ENCODE measurements at regions not wholly inside any gene's neighbourhood (a gene's known extent, or its start where the extent isn't known, plus 50 kb on each side); places are given as distances from the start of the nearest gene placed in this dataset.

GRCh38 chr1:178576841-178577240 is 63.9 kb downstream of the TEX35 start:
- no peaks in the 10 kb centered on the region for H3K27me3 ChIP-seq (ENCODE audit: control insufficient read depth in 2 of 2, insufficient read depth in 2 of 2, low read length in 2 of 2)
- no peaks in the 10 kb centered on the region for H3K79me2 ChIP-seq (ENCODE audit: insufficient read depth, low read length)
- H3K4me1 ChIP-seq (ENCODE audit: control insufficient read depth in 1 of 2, insufficient read depth in 2 of 2, low read length in 2 of 2), result no peaks in the 10 kb centered on the region
- H3K4me3 ChIP-seq (replicated peaks in 1 of 3; ENCODE audit: low read depth in 2 of 3, low read length in 3 of 3), result no peak overlapping the region
- no CpG with 5 or more reads among the region's 6 CpGs for WGBS (ENCODE audit: insufficient coverage)
- TF ChIP-seq CTCF (IDR thresholded peaks at IDR 0.05), result no peak
- H3K4me1 Mint-ChIP-seq, result no peaks in the 10 kb centered on the region
- peaks cover 0 to 3% (median 2%) of the 10 kb centered on the region in 3 donors for H3K27me3 Mint-ChIP-seq (ENCODE audit: low read depth in 3 of 3)
- H3K4me2 ChIP-seq (replicated peaks; ENCODE audit: extremely low read depth, low read length, poor library complexity, severe bottlenecking), result no peak overlapping the region
- no peak overlapping the region for H3K27ac ChIP-seq (ENCODE audit: low read depth in 1 of 2, low read length in 2 of 2)
- no peaks in the 10 kb centered on the region for H3K36me3 Mint-ChIP-seq
- H3K9me3 ChIP-seq (replicated peaks in 1 of 2; ENCODE audit: control insufficient read depth in 1 of 2, insufficient read depth in 1 of 2, low read length in 2 of 2), result no peaks in the 10 kb centered on the region
- intact Hi-C loops (cut with micrococcal nuclease), result no loop called here
- no peak overlapping the region for H3K27ac Mint-ChIP-seq
- H3K9me3 Mint-ChIP-seq, result no peaks in the 10 kb centered on the region
- H4K20me1 ChIP-seq (ENCODE audit: insufficient read depth, low read length), result no peaks in the 10 kb centered on the region
- no peaks in the 10 kb centered on the region for H3K36me3 ChIP-seq (replicated peaks in 1 of 2; ENCODE audit: control insufficient read depth in 1 of 2, insufficient read depth in 2 of 2, low read length in 2 of 2)
- H2AFZ ChIP-seq (ENCODE audit: insufficient read depth, low read depth, low read length, poor library complexity, severe bottlenecking), result no peak overlapping the region
- DNase-seq, result no peak
- H3K9ac ChIP-seq (ENCODE audit: insufficient read depth, low read length, poor library complexity, severe bottlenecking), result no peak overlapping the region
- H3K4me3 Mint-ChIP-seq, result no peak overlapping the region

- no peaks in the 10 kb centered on the region for H3K4me1 Mint-ChIP-seq
- no peak for TF ChIP-seq CTCF (IDR thresholded peaks at IDR 0.05)
- no peak overlapping the region for H3K27ac ChIP-seq (ENCODE audit: low read depth in 1 of 2, low read length in 2 of 2)
- intact Hi-C loops (cut with micrococcal nuclease), result no loop called here
- no peak for DNase-seq
- no peak overlapping the region for H2AFZ ChIP-seq (ENCODE audit: insufficient read depth, low read depth, low read length, poor library complexity, severe bottlenecking)
- H3K27me3 Mint-ChIP-seq (ENCODE audit: low read depth in 3 of 3), result peaks cover 0 to 3% (median 2%) of the 10 kb centered on the region in 3 donors
- no peaks in the 10 kb centered on the region for H3K4me1 ChIP-seq (ENCODE audit: control insufficient read depth in 1 of 2, insufficient read depth in 2 of 2, low read length in 2 of 2)
- WGBS (ENCODE audit: insufficient coverage), result 100% methylated on average over 1 of the region's 4 CpGs
- no peak overlapping the region for H3K27ac Mint-ChIP-seq
- H3K79me2 ChIP-seq (ENCODE audit: insufficient read depth, low read length), result no peaks in the 10 kb centered on the region
- no peak overlapping the region for H3K9ac ChIP-seq (ENCODE audit: insufficient read depth, low read length, poor library complexity, severe bottlenecking)
- H3K27me3 ChIP-seq (ENCODE audit: control insufficient read depth in 2 of 2, insufficient read depth in 2 of 2, low read length in 2 of 2), result no peaks in the 10 kb centered on the region
- H3K9me3 ChIP-seq (replicated peaks in 1 of 2; ENCODE audit: control insufficient read depth in 1 of 2, insufficient read depth in 1 of 2, low read length in 2 of 2), result no peaks in the 10 kb centered on the region
- no peaks in the 10 kb centered on the region for H4K20me1 ChIP-seq (ENCODE audit: insufficient read depth, low read length)
- H3K4me2 ChIP-seq (replicated peaks; ENCODE audit: extremely low read depth, low read length, poor library complexity, severe bottlenecking), result no peak overlapping the region
- peaks cover 0 to 1% (median 0%) of the 10 kb centered on the region in 7 donors for H3K9me3 Mint-ChIP-seq
- H3K36me3 ChIP-seq (replicated peaks in 1 of 2; ENCODE audit: control insufficient read depth in 1 of 2, insufficient read depth in 2 of 2, low read length in 2 of 2), result no peaks in the 10 kb centered on the region
- H3K36me3 Mint-ChIP-seq, result no peaks in the 10 kb centered on the region
- no peak overlapping the region for H3K4me3 Mint-ChIP-seq
- no peak overlapping the region for H3K4me3 ChIP-seq (replicated peaks in 1 of 3; ENCODE audit: low read depth in 2 of 3, low read length in 3 of 3)
Observed at GRCh38 chr1:178577882-178578281, 65.0 kb downstream of the TEX35 start.
